Lung (tissue), 11 donors: ENCODE measurements at regions not wholly inside any gene's neighbourhood (a gene's known extent, or its start where the extent isn't known, plus 50 kb on each side); places are given as distances from the start of the nearest gene placed in this dataset.

Experiments used
- ATAC-seq: fragments of 200-7000 bp; cut with Tn5 transposase; one replicate; pipeline ENCODE4 v1.9.1; 2020; ENCODE audit warnings: moderate number of reproducible peaks; ENCODE audit not compliant: insufficient read depth, low FRiP score
- DNase-seq, 3 donors: peaks; one replicate each; pipeline ENCODE4 v3.0.0-alpha.2; 2013 to 2017
- H3K27ac ChIP-seq, 2 donors: one replicate each; pipeline ENCODE4 v1.5.1; 2013; ENCODE audit warnings: mild to moderate bottlenecking in 2 of 2, moderate library complexity in 2 of 2, control low read depth in 1 of 2, inconsistent platforms in 1 of 2, low read depth in 1 of 2, low read length in 1 of 2
- H3K27me3 ChIP-seq, 3 donors: one replicate each; pipeline ENCODE4 v1.5.1; 2013; ENCODE audit warnings: low read length in 2 of 3; ENCODE audit not compliant: control insufficient read depth in 3 of 3, insufficient read depth in 3 of 3
- H3K36me3 ChIP-seq, 4 donors: one replicate each; pipeline ENCODE4 v1.5.1; 2013; ENCODE audit warnings: low read length in 4 of 4, mild to moderate bottlenecking in 1 of 4, moderate library complexity in 1 of 4; ENCODE audit not compliant: control insufficient read depth in 4 of 4, insufficient read depth in 4 of 4
- H3K4me1 ChIP-seq, 5 donors: one replicate each; pipeline ENCODE4 v1.5.1; 2013; ENCODE audit warnings: low read length in 5 of 5, mild to moderate bottlenecking in 2 of 5, moderate library complexity in 1 of 5; ENCODE audit not compliant: control insufficient read depth in 5 of 5, insufficient read depth in 5 of 5
- H3K4me3 ChIP-seq: one replicate; pipeline ENCODE4 v1.5.1; 2013; ENCODE audit warnings: mild to moderate bottlenecking, control low read depth, moderate library complexity
- H3K9ac ChIP-seq, 2 donors: one replicate each; pipeline ENCODE4 v1.5.1; 2013; ENCODE audit warnings: low read length in 2 of 2, control low read depth in 1 of 2; ENCODE audit not compliant: insufficient read depth in 1 of 2
- H3K9me3 ChIP-seq, 4 donors: one replicate each; pipeline ENCODE4 v1.5.1; 2013; ENCODE audit warnings: low read length in 3 of 4, mild to moderate bottlenecking in 1 of 4, moderate library complexity in 1 of 4; ENCODE audit not compliant: control insufficient read depth in 4 of 4, insufficient read depth in 3 of 4
- CTCF ChIP-seq: IDR thresholded peaks from 2 replicates; pipeline ENCODE4 v1.5.1; 2012; ENCODE audit warnings: mild to moderate bottlenecking; ENCODE audit errors: control extremely low read depth, extremely low read depth
- WGBS, 2 donors: extraction: QIAGEN DNeasy Blood & Tissue Kit; methylation state at CpG; one replicate each; pipeline ENCODE4 v1.1.7; 2013; 5-methylcytosine and 5-hydroxymethylcytosine counted together
- donor health status: control.
- donor health status: control.
- donor health status: Bipolar disorder and iron deficiency.
- donor health status: healthy.
- donor health status: DM: yes; HTN: yes; CAD: no.

- Histone ChIP-seq H3K27ac (no peak overlapping the region), H3K27me3 (no peaks in the 10 kb centered on the region), H3K36me3 (no peaks in the 10 kb centered on the region), H3K9ac (no peak overlapping the region), H3K4me3 (no peak overlapping the region), H3K4me1 (peaks cover 0 to 13% (median 0%) of the 10 kb centered on the region in 5 donors), H3K9me3 (peaks cover 0 to 5% (median 0%) of the 10 kb centered on the region in 4 donors)
- TF ChIP-seq CTCF, result no peak
- no peak for DNase-seq
- 77 to 81% methylated on average over 2 of the region's 2 CpGs for WGBS, 2 donors
- no peak for ATAC-seq
Observed at GRCh38 chr5:6806668-6807067, 93.4 kb downstream of the TENT4A start.

GRCh38 chr5:6808462-6808861 lies 95.2 kb downstream of the TENT4A start:
- no peak overlapping the region for H3K27ac ChIP-seq
- H3K4me1 ChIP-seq, result peaks cover 0 to 13% (median 0%) of the 10 kb centered on the region in 5 donors
- no peaks in the 10 kb centered on the region for H3K27me3 ChIP-seq
- no peak for DNase-seq
- no peak overlapping the region for H3K4me3 ChIP-seq
- WGBS, 2 donors, result 88 to 91% methylated on average over 7 of the region's 7 CpGs
- H3K36me3 ChIP-seq, result no peaks in the 10 kb centered on the region
- no peak overlapping the region for H3K9ac ChIP-seq
- peaks cover 0 to 5% (median 0%) of the 10 kb centered on the region in 4 donors for H3K9me3 ChIP-seq
- ATAC-seq, result no peak
- TF ChIP-seq CTCF, result no peak

- Histone ChIP-seq H3K36me3 (no peaks in the 10 kb centered on the region), H3K27ac (no peak overlapping the region), H3K4me1 (peaks cover 0 to 3% (median 0%) of the 10 kb centered on the region in 5 donors), H3K4me3 (no peak overlapping the region), H3K9me3 (no peaks in the 10 kb centered on the region), H3K27me3 (no peaks in the 10 kb centered on the region), H3K9ac (no peak overlapping the region)
- ATAC-seq, result no peak
- WGBS, 2 donors, result 84 to 88% methylated on average over 8 of the region's 8 CpGs
- TF ChIP-seq CTCF, result no peak
- DNase-seq, result no peak
Observed at GRCh38 chr5:6810641-6811405, 97.6 kb downstream of the TENT4A start.

DNA sequence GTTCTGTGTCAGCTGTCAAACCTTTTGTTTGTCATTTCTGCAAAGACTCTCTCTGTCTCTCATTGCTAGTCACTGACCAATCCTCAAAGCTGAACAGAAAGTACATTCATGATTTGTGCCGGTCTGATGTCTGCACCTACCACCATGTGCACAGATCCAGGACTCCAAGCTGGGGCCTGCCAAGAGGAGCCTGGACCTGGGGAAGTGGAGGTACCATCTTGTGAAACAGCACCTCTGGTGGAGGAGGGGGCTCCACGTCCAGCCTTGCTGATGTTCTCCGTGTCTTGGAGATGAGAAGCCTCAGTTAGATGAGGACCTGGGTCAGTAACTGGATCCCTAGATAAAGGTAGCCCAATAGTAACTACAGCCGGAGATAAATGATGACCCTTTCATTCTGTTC lies 98.9 kb downstream of the TENT4A start:
- Histone ChIP-seq H3K36me3 (no peaks in the 10 kb centered on the region), H3K9ac (no peak overlapping the region), H3K4me3 (no peak overlapping the region), H3K9me3 (no peaks in the 10 kb centered on the region), H3K4me1 (peaks cover 0 to 3% (median 0%) of the 10 kb centered on the region in 5 donors), H3K27me3 (no peaks in the 10 kb centered on the region), H3K27ac (no peak overlapping the region)
- no peak for TF ChIP-seq CTCF
- 81 to 90% methylated on average over 4 of the region's 4 CpGs for WGBS, 2 donors
- DNase-seq, result no peak
- ATAC-seq, result no peak
